A172 (cell line): ENCODE measurements at regions not wholly inside any gene's neighbourhood (a gene's known extent, or its start where the extent isn't known, plus 50 kb on each side); places are given as distances from the start of the nearest gene placed in this dataset.

Experiments used
- DNase-seq: peaks from one replicate; pipeline ENCODE4 v3.0.0-alpha.2; 2015; ENCODE audit warnings: low spot score

GRCh38 chr2:6196449-6196848 is 504.3 kb downstream of the SOX11 start:
- no peak for DNase-seq

GRCh38 chr2:6198370-6198919 is 506.3 kb downstream of the SOX11 start:
- peak; percentile 49 for DNase-seq

GRCh38 chr2:6202756-6203155 is 510.6 kb downstream of the SOX11 start:
- DNase-seq: no peak

DNA sequence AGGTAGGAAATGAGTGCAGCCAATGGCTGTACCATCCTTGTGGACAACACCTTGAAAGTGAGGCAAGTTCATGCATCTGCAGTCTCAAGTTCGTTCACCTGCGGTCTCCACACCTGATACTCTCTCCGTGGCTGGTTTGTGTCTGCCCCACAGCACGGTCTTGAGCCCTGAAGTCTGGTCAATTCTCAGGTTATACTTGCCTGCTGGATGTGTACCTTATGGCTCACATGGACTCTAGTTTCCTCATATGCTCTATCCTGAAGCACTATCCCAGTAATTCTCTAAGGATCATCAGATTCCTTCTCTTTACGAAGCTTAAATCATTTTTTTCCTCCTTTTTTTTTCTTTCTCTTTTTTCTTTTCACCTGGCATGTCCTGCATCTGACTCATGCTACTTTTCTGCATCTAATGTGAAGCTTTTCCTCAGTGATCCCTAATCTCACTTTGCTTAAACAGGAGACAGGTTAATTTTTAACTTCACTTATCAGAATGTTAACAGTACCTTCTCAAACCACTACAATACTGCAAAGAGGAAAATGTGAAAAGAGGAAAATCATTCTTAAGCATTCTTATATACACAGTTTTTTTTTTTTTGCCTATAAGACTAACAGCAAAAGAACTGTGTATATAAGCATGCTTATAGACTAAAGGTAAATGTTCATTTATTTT is 511.2 kb downstream of the SOX11 start:
- DNase-seq: no peak

DNA sequence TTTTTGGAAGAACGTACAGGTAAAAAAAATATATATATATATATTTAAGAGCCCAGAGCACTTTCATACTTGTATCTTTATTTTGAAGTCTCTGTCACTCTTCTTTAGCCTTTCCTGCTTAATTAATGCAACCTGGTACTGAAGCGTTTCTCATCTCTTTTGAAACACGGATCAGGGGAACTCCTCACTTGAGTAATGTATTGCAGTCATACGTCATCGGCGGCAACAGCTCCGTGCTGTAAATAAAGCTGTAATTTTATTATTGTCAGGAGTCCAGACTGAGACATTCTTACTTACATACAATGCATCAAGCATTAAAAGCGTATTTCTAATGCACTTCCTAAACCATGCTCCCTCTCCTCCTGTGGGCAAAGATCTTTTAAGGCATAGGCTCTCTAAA is 514.7 kb downstream of the SOX11 start:
- no peak for DNase-seq

DNA sequence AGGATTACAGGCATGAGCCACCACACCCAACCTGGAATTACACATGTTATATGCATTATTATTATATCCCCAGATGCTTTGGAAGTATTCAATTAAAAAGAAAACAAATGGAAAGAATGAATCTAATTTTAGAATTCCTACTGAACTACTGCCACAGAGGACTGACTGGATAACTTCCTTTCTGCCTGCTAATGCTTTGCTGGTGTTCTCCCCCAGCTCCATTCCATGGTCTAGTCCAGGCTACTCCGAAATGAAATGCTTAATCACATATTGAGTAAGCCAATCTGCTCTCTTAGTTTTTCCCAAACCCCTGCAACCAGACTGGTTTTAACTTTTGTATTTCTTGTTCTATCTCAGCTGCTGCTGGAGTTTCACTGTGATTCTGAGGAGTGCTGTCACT is 519.1 kb downstream of the SOX11 start:
- DNase-seq: no peak

GRCh38 chr2:6212491-6212890 is 520.3 kb downstream of the SOX11 start:
- no peak for DNase-seq

- no peak for DNase-seq
These were observed 521.0 kb downstream of the SOX11 start for GRCh38 chr2:6213056-6213780.

DNA sequence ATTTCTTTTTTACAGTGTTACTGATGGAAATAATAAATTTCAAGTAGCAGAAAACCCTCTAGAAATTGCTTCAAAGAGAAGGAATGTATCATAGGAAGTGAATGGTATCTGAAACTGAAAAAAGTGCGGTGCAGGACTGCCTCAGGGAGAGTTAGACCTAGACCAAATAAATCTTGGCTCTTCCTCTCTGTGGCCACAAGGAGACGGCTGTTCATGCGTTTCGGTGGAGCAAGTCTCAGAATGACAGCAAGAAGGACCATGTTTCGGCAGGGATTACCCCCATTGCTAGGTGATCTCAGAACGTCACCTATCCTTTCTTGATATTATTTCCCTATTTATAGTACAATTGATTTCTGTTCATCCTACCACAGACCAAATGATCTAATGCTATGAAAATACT is 522.3 kb downstream of the SOX11 start:
- DNase-seq: no peak

DNA sequence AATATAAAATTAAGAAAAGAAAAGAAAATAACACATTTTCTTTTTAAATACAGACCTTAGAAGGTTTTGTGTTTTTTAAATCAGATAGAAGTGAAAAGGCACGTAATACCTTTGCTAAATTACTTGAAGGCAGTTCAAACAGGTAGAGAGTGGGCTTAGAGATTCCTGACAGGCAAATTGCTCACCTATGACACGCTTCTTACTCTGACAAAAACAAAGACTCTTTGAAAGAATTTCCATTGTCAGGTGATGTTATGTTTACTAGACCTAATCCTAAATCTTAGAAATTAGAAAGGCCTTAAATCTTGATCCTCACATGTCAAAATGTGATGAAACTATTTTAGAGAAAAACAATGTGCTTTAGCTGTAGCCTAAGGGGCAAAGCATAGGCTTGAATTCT is 522.9 kb downstream of the SOX11 start:
- DNase-seq: no peak

- no peak for DNase-seq
These were observed 524.0 kb downstream of the SOX11 start for GRCh38 chr2:6216234-6216633.

DNA sequence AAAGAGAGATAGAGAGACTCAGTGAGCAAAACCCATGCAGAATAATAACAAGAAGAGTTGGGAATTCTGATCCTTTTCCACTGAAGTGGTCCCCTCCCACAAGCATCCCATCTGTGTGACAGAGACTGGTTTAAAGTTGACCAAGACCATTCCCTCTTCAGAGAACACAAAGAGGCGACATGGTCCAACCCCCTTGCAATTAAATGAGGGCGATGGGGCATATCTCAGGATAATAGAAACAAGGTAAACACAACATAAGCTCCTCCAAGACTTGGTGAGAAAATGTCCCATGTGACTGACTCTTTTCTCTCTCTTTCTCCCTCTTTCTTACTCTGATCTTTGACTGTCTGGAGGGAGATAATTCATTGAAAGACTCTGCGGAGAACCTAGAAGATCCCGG is 526.7 kb downstream of the SOX11 start:
- DNase-seq: no peak

DNA sequence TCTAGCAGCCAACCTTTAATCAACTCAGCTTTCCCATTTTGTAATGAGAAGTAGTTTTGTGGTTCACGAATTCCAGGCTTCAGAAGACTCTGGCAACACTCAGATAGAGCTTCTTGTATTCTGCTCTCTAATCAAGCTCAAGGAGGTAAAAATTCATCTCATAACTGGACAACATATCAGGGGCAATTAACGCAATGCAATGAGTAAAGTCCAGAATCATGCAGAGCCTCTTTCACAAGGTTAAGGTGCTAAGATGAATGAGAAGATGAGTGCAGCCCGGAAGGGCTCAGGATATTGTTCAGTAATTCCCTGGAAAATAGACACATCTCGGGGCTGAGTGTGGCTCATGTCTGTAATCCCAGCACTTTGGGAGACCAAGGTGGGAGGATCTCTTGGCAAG is 527.7 kb downstream of the SOX11 start:
- no peak for DNase-seq

DNA sequence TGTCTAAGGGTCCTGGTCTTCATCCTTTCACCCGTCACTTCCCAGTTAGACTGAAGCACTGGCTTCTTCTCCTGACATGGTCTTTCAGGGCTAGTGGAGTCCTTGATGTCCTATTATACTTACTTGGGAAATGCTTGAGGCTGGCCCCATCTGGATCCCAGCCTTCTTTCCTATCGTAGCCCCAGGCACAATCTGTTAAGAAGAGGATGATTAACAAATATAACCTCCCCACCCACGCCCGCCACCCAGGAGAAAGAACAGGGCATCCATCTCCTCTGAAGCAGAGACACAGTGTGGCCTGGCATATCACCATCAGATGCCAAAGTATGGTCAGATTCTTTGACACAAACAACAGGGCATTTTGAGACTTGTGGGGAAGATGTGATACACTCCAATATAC is 530.1 kb downstream of the SOX11 start:
- DNase-seq: no peak

DNA sequence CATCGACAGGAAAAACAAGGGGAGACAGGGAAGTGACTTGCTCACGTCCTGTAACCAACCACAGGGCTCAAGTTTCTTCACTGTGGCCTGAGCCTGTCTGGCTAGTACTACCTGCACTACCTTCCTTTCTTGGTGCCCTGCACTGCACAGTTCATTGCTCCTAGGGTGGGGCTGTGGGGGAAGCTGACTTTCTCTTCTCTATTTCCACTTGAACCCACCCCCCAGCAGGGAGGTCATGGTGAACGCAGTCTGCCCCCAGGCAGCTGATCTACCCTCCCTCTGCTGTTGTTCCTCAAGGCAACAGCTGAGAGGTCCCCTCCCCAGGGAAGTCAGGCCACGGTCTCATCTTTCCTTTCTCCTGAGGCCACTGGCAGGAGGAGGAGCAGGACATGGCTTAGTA is 532.1 kb downstream of the SOX11 start:
- no peak for DNase-seq

- no peak for DNase-seq
These were observed 536.1 kb downstream of the SOX11 start for GRCh38 chr2:6228251-6228650.

DNA sequence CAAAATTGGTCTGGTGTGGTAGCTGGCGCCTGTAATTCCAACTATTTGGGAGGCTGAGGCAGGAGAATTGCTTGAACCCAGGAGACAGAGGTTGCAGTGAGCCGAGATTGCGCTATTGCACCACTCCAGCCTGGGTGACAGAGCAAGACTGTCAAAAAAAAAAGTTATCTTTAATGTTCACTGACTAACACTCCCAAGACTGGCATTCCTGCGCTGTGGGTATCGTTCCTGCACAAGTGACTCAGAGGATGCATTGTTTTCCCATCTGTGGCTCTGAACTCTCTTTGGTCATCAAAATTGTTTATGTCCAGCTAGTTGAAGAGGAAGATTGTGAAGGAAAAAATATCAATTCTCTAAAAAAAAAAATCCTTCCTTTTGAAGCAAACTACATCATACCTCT is 539.0 kb downstream of the SOX11 start:
- DNase-seq: peak; percentile 94

- no peak for DNase-seq
These were observed 541.8 kb downstream of the SOX11 start for GRCh38 chr2:6233993-6234392.

GRCh38 chr2:6234702-6235101 is 542.5 kb downstream of the SOX11 start:
- no peak for DNase-seq

GRCh38 chr2:6236317-6236716 is 544.1 kb downstream of the SOX11 start:
- DNase-seq: no peak

GRCh38 chr2:6237039-6237660 is 545.0 kb downstream of the SOX11 start:
- no peak for DNase-seq

GRCh38 chr2:6249557-6249956 is 557.4 kb downstream of the SOX11 start:
- DNase-seq: no peak

DNA sequence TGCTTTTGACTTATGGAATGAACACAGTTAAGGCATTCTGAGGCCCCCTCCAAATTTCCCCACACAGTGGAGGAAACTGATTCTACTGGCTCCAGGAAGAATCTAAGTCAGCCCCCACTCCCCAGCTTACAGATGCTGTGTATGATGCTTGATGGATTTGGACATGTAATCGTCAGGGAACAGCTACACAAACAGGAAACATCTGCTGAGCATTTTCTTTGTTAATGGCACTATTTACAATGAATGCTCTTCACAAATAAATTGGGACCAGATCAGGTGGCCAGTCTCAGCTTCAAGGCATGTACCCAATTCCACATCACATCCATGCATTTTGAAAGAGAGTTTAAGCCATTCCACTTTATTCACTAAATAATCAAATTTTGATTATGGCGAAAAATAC is 562.3 kb downstream of the SOX11 start:
- no peak for DNase-seq
